ENCODE measurements at regions not wholly inside any gene's neighbourhood (a gene's known extent, or its start where the extent isn't known, plus 50 kb on each side); places are given as distances from the start of the nearest gene placed in this dataset.

DNA sequence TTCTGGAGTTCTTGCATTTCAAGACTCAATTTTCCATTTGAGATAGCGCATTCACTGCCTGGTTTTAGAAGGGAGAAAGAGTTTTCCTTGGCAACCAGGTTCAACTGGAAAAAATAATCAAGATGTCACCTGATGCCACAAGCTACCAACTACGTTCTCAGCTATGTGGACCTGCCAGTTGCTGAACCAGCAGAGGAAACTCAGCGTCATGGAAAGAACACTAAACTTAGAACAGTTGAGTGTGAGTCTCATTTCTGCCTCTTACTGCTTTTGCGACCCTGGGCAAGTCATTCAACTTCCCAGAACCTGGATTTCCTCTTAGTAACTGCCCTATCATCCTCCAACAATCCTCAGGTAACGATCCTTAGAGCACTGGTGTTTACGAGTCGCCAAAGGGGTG is 373.0 kb upstream of the ESRRG start:
- TF ChIP-seq, protein P1, sequence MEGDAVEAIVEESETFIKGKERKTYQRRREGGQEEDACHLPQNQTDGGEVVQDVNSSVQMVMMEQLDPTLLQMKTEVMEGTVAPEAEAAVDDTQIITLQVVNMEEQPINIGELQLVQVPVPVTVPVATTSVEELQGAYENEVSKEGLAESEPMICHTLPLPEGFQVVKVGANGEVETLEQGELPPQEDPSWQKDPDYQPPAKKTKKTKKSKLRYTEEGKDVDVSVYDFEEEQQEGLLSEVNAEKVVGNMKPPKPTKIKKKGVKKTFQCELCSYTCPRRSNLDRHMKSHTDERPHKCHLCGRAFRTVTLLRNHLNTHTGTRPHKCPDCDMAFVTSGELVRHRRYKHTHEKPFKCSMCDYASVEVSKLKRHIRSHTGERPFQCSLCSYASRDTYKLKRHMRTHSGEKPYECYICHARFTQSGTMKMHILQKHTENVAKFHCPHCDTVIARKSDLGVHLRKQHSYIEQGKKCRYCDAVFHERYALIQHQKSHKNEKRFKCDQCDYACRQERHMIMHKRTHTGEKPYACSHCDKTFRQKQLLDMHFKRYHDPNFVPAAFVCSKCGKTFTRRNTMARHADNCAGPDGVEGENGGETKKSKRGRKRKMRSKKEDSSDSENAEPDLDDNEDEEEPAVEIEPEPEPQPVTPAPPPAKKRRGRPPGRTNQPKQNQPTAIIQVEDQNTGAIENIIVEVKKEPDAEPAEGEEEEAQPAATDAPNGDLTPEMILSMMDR (IDR thresholded peaks at IDR 0.05): no peak
- no peak for ATAC-seq (ENCODE audit: low FRiP score)
- no peak for DNase-seq (ENCODE audit: low spot score)

DNA sequence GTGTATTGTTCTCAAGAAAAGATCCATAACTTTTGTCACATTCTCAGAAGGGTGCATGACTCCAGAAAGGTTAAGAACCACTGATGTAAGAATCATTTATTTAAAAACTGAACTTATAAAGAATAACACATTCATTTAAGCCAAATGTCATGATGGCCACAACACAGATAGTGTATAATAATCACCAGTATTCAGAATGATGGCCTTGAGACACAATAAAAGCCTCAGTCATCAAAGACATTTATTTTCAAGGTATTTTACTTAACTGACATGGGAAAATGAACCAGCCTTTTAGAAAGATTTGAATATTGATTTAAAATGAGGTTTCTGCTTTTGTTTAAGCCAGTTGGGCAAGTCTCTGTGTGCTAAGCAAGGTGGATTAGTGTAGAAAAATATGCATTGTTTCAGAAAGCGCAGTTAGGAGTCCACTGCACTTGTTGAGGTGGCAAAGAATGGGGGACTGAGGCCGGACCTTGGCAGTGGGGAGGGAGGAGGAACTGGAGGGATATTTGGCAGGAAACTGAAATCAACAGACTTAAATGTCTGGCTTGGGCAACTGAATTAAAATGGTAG is 371.9 kb upstream of the ESRRG start:
- TF ChIP-seq, protein P1 (IDR thresholded peaks at IDR 0.05): no peak
- ATAC-seq (ENCODE audit: low FRiP score) (no peak), DNase-seq (ENCODE audit: low spot score) (no peak)

DNA sequence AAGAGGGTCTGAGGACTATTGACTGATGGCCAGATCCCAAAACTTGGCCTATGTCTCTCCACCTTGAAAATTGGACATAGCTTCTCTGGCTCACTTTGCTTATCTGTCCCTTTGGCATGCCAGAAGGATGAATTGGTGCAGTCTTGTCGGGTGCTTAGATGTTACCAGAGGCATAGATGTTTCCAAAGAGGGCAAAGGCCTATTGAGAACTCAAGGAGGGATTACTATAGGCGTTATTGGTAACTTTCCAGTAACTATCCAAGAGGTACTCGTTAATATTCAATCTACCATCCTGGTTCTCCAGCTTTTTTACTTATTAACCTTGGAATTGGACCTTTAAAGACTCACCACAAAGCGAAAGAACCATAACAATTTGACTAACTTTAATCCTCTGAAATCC is 368.3 kb upstream of the ESRRG start:
- no peak for DNase-seq (ENCODE audit: low spot score)
- no peak for ATAC-seq (ENCODE audit: low FRiP score)
- TF ChIP-seq, protein P1 (IDR thresholded peaks at IDR 0.05): no peak

DNA sequence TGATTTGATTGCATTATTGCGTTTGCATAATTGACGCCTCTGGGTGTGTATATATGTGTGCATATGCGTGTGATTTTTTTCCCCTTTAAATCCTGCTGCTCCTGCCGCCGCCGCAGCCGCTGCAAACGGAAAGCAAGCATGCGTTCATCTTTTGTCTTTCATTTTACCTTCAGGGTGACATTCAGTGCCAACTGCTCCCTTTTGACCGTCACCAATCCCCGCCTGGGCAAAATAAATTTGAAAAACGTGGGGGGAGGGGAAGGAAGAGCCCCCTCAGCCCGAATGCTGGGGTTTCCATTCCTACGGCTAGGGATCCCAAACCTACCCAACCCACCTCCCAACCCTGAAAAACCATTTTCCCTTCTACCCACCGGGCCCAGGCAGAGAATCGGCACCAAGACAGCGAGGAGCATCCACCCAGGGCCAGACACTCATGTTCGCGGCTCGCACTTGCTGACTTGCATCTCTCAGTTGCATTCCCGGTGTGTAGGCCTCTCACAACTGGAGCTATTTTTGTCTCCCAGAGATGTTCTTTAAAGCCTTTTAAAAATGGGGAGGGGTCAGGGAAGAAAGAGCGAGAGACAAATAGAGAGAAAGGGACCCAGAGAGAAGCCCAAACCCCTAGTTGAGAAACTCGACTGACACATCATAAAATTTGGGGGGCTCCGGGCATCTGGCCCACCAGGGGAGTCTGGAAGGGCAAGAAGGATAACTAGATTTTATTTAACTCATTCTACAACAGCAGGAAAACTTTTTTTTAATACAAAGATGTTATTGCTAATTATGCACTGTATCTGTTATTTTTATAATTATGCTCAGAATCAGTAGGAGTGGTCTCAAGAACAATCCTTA is 367.1 kb upstream of the ESRRG start:
- TF ChIP-seq, protein P1 (IDR thresholded peaks at IDR 0.05): no peak
- DNase-seq (ENCODE audit: low spot score) (no peak), ATAC-seq (ENCODE audit: low FRiP score) (no peak)

DNA sequence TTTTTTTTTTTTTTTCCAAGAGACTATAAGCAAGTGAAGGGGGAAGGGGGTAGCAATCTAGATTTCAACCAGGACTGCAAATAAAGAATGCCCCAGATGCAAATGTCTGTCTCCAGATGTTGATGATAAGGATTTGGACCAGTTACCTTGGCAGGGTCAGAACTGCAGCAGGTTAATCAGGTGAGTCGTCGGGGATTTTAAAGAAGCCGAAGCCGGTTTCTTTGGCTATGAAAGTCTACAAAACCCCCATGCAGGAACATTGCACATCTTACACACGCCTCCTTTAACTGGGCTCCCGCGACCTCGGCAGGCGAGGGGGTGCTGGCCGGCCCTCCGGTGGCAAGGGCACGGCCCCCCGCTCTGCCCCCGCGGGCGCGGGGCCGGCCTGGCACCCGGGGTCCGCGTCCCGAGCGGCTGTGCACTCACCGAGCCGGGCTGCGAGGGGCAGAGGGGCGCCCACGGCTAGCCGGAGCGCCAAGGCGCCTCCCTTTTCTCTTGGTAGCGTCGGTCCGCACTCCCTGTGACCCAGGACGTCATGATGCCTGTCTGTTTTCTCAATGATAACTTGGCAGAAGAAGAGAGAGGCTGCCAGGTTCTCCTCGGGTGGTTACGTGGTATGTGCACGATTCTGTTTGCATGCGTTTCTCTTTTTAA is 366.3 kb upstream of the ESRRG start:
- no peak for ATAC-seq (ENCODE audit: low FRiP score)
- TF ChIP-seq, protein P1 (IDR thresholded peaks at IDR 0.05): no peak
- DNase-seq (ENCODE audit: low spot score): no peak

DNA sequence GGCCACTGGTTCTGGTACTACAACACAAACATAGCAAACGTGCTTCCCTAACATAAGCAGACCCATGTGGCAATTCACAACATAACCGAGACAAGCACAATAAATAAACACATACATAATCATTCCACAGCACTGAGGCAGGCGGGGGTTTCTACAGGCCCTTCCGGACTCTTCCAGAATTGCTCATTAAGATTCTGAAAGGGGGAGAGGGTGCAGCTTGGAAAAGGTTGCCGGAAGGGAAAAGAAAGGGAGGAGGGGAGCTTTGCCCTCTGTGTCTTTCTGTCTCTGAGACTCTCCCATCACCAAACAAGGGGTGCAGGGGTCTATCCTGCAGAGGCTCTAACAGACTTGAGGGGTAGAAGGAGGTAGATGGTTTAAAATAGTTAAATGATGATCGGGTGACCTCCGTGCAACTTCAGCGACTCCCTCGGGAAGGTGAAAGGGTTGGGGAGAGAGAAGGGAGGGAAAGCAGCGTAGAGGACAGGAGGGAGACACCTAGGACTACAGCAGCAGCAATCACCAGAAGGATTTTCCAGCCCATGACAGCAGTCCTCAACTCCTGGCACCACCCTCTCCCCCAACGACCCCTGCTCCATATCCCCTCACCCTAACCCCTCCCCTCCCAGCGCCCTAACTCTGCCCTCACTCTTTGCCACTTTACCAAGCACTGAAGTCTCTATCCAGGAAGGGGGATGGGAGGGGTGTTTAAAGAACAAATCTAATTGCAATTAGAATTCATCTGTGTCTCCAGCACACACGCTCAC is 365.5 kb upstream of the ESRRG start:
- TF ChIP-seq, protein P1 (IDR thresholded peaks at IDR 0.05): no peak
- no peak for ATAC-seq (ENCODE audit: low FRiP score)
- DNase-seq (ENCODE audit: low spot score): no peak

All from omental fat pad (tissue), 3 donors.